ENCODE measurements at regions not wholly inside any gene's neighbourhood (a gene's known extent, or its start where the extent isn't known, plus 50 kb on each side); places are given as distances from the start of the nearest gene placed in this dataset.

DNA sequence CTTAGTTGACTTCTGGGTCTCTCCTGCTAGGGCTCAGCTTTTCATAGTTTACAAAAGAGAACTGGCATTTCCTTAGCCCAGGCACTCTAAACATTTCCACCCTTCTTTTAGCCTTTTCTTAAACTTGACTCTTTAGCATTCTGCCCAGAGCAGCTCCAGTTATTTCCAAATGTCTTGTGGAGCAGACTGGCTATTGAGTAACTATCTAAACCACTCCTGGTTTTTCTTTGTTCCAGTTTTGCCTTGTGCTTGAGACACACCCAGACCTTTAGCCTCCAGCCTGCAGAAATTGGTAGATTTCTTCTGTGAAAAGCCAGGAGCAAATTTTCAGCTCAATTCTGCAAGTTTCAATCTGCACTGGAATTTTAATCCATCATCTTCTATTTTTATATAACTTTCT lies 1813.1 kb downstream of the OLFM4 start:
- H3K27ac ChIP-seq = no peak overlapping the region
- no peak overlapping the region for H3K4me3 ChIP-seq (ENCODE audit: low read depth, low read length)
- TF ChIP-seq, protein P1, sequence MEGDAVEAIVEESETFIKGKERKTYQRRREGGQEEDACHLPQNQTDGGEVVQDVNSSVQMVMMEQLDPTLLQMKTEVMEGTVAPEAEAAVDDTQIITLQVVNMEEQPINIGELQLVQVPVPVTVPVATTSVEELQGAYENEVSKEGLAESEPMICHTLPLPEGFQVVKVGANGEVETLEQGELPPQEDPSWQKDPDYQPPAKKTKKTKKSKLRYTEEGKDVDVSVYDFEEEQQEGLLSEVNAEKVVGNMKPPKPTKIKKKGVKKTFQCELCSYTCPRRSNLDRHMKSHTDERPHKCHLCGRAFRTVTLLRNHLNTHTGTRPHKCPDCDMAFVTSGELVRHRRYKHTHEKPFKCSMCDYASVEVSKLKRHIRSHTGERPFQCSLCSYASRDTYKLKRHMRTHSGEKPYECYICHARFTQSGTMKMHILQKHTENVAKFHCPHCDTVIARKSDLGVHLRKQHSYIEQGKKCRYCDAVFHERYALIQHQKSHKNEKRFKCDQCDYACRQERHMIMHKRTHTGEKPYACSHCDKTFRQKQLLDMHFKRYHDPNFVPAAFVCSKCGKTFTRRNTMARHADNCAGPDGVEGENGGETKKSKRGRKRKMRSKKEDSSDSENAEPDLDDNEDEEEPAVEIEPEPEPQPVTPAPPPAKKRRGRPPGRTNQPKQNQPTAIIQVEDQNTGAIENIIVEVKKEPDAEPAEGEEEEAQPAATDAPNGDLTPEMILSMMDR (IDR thresholded peaks at IDR 0.05; ENCODE audit: low read depth, low read length, missing control alignments) = no peak
- no peaks in the 10 kb centered on the region for H3K36me3 ChIP-seq (replicated peaks)
- DNase-seq = no peak
- in situ Hi-C loops (cut with HindIII; ENCODE audit: low pct_ligation_motif_present, low sequenced_read_pairs) = no loop called here
- H3K27me3 ChIP-seq (replicated peaks) = no peaks in the 10 kb centered on the region

DNA sequence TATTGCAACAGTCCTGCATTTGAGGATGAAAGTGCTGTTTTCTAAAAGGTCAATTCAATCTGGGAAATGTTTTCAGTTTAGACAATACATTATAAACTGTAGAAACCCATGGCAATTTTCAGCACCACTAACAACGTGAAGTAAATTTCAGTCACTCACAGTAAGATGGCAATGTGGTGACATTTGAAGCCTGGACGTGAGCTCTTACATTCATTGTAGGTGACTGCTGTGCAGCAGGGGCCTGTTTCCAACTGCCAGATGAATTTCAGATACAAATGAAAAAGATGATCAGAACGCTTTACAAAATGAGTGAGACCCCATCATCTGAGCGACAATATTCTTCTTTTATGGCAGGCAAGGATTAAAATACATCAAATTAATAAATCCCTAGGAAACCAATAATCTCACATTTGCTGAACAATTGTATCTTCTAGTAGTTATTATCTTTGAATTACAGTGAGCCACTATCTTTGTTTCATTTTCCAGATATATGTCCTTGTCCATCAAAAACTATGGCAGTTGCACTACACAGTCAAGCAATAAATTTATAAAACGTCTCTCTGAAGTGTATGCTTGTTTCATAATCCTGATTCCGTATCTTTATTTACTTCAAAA lies 1816.8 kb downstream of the OLFM4 start:
- Histone ChIP-seq H3K27ac (no peak overlapping the region), H3K27me3 (replicated peaks) (no peaks in the 10 kb centered on the region), H3K4me3 (ENCODE audit: low read depth, low read length) (no peak overlapping the region), H3K36me3 (replicated peaks) (no peaks in the 10 kb centered on the region)
- DNase-seq = no peak
- in situ Hi-C loops (cut with HindIII; ENCODE audit: low pct_ligation_motif_present, low sequenced_read_pairs) = no loop called here
- TF ChIP-seq, protein P1 (IDR thresholded peaks at IDR 0.05; ENCODE audit: low read depth, low read length, missing control alignments) = no peak

- DNase-seq = no peak
- H3K4me3 ChIP-seq (ENCODE audit: low read depth, low read length) = no peak overlapping the region
- TF ChIP-seq, protein P1 (IDR thresholded peaks at IDR 0.05; ENCODE audit: low read depth, low read length, missing control alignments) = no peak
- no peak overlapping the region for H3K27ac ChIP-seq
- in situ Hi-C loops (cut with HindIII; ENCODE audit: low pct_ligation_motif_present, low sequenced_read_pairs) = no loop called here
- H3K36me3 ChIP-seq (replicated peaks) = no peaks in the 10 kb centered on the region
- no peaks in the 10 kb centered on the region for H3K27me3 ChIP-seq (replicated peaks)
Measured at GRCh38 chr13:54852831-54853230, 1824.2 kb downstream of the OLFM4 start.

DNA sequence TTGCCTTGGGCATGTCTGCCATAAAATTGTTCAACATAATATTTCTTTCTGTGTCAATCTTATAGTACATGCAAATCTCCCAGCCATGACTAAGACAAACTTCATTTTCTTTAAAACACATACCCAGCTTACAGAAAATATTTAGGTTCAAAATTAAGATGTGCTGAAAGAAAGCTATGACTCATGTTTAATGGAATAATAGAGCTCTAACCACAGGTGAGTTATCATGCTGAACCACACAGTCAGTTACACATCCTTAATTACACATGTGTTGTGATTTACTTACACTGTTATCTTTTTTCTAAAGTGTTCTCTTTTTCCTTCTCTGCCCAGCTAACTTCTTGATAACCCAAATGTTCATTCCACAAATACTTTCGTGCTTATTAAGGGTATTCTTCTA lies 1831.2 kb downstream of the OLFM4 start:
- in situ Hi-C loops (cut with HindIII; ENCODE audit: low pct_ligation_motif_present, low sequenced_read_pairs) = no loop called here
- no peaks in the 10 kb centered on the region for H3K27me3 ChIP-seq (replicated peaks)
- TF ChIP-seq, protein P1 (IDR thresholded peaks at IDR 0.05; ENCODE audit: low read depth, low read length, missing control alignments) = no peak
- H3K36me3 ChIP-seq (replicated peaks) = no peaks in the 10 kb centered on the region
- no peak overlapping the region for H3K27ac ChIP-seq
- no peak overlapping the region for H3K4me3 ChIP-seq (ENCODE audit: low read depth, low read length)
- DNase-seq = no peak

GRCh38 chr13:54875111-54875510 lies 1846.5 kb downstream of the OLFM4 start:
- Histone ChIP-seq H3K4me3 (ENCODE audit: low read depth, low read length) (no peak overlapping the region), H3K27me3 (replicated peaks) (no peaks in the 10 kb centered on the region), H3K36me3 (replicated peaks) (no peaks in the 10 kb centered on the region), H3K27ac (no peak overlapping the region)
- TF ChIP-seq, protein P1 (IDR thresholded peaks at IDR 0.05; ENCODE audit: low read depth, low read length, missing control alignments) = no peak
- DNase-seq = no peak
- in situ Hi-C loops (cut with HindIII; ENCODE audit: low pct_ligation_motif_present, low sequenced_read_pairs) = no loop called here

- no peak for DNase-seq
- in situ Hi-C loops (cut with HindIII; ENCODE audit: low pct_ligation_motif_present, low sequenced_read_pairs) = no loop called here
- TF ChIP-seq, protein P1 (IDR thresholded peaks at IDR 0.05; ENCODE audit: low read depth, low read length, missing control alignments) = no peak
- no peaks in the 10 kb centered on the region for H3K27me3 ChIP-seq (replicated peaks)
- H3K27ac ChIP-seq = no peak overlapping the region
- H3K36me3 ChIP-seq (replicated peaks) = no peaks in the 10 kb centered on the region
- no peak overlapping the region for H3K4me3 ChIP-seq (ENCODE audit: low read depth, low read length)
Measured at GRCh38 chr13:54879036-54879435, 1850.4 kb downstream of the OLFM4 start.
